NOMO-1 treated with DMSO at 0.1 percent for 48 hours (cell line): ENCODE measurements at regions not wholly inside any gene's neighbourhood (a gene's known extent, or its start where the extent isn't known, plus 50 kb on each side); places are given as distances from the start of the nearest gene placed in this dataset.
A peak's percentile ranks its signal among the peaks of the same experiment; 100 is the strongest.

Experiments
- DNase-seq: peaks from one replicate; lab custom pipeline; 2025; ENCODE audit not compliant: unreplicated experiment; lab: John Stamatoyannopoulos, UW

DNA sequence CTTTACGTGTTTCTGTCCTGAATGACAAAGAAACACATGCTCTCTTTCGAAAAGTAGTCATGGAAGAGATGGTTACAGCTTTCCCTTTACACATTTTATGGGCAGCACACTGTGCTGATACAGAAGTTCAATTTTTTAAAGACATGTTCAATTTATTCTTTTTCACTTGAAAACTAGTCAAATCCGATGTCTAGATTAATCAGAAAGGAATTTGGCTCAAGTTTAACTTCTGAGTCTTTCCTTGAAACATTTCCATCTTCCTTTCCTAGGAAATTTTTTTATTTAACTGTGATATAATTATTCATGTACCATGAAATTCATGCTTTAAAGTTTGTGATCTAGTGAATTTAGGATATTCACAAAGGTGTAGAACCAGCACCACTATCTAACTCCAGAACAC lies 360.1 kb downstream of the TNS3 start:
- DNase-seq = no peak

DNA sequence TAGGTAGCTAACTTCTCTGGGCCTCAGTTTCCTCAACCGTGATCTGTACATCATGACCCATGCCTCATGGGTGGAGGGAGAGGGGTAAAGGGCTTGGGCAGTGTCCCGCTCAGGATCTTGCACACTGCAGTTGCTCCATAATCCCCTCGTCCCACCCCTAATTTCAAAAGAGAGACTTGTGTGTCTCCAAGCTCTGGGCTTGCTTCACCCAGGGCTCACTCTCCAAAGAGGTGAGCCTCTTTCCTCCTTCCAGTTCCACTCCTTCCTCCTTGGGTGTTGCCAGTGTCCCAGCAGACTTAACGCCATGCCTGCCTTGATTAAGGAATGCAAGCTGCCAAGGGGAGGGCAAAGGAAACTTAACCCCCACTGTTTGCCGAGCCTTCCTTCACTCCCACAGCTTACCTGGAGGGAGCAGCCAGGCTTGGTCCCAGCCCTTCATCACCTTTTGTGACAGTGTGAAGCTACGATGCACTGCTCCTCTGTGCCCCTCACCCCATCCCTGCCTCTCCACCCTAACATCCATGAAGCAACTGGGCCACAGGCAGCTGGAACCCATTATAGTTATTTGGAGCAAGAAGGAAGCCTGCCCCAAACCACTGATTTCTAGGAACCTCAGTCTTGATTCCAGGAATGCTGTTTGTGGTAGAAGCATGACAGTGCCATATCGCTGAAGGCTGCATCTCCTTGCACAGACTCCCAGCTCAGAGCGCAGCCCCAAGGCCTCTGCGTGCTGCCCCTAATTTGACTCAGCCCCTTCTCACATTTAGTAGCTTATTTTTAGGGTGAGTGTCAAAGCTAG lies 363.3 kb downstream of the TNS3 start:
- no peak for DNase-seq

DNA sequence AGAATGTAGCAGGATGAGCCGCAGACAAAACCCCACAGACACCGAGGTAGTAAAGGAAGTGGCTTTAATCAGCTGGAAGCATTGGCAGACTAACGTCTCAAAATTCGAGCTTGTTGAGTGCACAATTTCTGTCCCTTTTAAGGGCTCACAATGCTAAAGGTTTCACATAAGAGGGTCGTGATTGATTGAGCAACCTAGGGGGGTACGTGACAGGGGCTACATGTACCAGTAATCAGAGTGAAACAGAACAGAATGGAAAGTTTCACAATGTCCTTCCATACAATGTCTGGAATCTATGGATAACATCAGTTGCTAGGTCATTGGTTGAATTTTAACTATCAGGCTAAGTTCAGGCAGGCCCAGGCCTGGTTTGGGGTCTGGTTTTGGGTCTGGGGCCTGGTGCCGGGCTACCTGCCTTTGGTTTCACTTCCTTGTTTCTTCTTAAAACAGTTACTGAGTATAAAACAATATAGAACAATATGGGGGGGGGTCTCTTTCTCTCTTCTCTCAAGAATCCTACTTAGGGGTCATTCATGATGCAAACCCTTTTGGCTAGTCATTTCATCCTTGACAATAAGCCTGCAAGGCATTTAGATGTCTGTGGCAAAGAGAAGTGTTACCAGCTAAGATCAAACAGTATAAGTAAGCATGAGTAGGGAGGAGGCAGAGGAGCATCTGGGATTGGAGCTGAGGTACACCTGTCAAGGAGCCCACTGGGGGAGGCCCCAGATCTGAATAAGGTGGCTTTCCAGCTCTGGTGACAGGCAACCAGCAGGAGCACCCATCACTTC lies 364.1 kb downstream of the TNS3 start:
- DNase-seq = no peak

DNA sequence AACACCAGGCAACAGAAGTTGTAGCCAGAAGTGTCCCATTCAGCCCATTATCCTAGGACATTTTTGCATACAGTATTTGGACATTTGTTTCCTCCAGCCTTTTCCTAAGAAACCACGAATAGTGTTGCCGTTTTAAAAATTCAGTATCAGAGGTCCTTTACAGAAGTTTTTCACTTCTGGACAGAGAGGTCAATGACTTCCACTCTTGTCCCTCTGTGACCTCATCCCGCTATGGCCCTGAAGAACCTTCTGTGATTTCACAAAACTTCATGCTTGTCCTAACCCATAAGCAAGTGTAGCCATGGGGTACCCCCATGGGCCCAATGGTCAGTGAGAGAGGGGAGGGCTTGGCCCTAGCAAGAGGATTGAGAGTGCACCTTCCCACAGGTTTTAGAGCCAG lies 364.8 kb downstream of the TNS3 start:
- DNase-seq = no peak

DNA sequence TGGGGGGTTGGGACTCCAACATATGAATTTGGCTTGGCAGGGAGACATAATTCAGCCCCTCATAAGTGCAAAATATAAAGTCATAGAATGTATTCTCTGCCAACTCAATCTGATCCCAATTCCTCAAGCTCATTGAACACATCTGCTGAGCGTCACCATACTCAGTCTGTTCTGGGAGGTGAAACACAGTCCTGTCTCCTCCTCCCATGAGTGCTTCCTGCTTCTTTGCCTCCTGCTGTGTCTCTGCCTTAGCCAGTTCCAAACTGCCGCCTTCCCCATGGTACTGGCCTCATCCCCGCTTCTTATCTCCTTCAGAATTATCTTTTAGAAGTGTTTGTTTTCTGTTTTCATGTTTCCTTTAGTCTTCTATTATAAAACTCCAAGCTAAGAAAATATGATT lies 365.5 kb downstream of the TNS3 start:
- no peak for DNase-seq

DNA sequence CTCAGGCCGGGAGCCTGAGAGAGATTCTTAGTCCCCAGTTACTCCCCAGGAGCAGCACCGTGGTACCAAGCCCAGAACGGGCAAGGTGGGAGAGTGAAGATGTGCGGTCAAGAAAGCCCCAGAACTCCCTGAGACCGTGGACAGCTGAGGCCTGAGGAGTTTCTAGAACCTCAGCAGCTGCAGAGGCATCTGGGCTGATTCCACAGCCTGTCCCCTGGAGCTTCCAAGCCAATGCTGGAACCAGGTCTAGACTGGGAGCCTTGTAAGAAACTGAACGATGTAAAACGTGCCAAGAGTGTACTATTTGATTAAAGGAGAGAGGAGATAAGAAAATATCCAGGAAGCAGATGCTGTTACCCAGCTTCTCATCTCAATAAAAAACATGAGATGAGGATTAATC lies 366.3 kb downstream of the TNS3 start:
- DNase-seq = no peak

DNA sequence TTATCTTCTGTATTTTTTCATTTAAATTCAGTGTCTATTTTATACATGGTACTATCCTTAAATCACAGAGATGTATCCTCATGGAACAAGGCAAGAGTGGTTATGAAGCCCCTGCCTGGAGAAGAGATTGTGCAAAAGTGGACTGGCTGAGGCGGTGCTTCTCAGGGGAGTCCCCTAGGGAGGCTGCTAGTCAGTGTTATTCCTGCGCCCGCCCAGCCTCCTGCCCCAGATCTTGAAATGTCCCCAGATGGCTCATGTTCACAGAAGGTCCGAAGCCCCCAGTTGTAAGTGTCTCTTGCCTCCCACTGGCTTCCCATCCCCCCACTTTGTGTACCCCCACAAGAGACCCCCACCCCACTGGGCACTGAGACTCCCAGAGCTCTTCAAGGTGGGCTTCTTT lies 366.9 kb downstream of the TNS3 start:
- no peak for DNase-seq

DNA sequence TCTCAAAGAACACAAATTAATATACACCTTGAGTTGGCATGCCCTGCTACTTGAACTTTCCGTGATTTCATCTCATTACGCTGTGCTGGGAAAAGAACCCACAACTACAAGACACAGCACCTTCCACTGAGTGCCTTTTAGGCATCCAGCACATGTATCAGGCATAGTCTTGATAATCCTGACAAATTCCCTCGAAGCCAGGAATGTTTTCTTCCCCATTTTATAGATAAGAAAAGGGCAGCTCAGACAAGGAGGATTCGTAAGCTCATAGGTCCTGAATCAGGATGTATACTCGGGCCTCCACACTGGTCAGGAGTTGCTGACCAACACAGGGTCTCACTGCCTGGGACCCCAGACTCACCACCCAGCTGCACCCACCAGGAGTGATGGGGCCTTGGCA lies 368.6 kb downstream of the TNS3 start:
- no peak for DNase-seq

DNA sequence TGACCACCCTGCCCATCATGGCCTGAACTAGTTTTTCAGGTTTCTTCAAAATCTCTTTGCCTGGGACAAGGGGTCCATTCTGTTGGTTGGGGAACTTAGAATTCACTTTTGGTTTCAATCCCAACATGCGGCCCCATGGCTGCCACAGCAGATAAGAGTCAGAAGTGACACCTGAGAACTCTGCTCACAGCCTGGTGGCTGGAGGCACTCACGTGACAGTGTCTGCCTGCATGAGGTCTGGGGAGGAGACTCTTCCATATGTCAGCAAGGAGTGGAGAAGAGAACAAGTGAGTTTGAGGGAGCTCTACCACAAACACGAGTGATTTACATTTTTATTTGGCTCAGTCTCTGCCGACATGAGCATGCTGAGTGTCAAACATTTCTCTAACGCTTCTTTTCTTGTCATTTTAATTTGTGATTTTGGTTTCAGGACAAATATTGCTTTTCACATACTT lies 370.4 kb downstream of the TNS3 start:
- no peak for DNase-seq

DNA sequence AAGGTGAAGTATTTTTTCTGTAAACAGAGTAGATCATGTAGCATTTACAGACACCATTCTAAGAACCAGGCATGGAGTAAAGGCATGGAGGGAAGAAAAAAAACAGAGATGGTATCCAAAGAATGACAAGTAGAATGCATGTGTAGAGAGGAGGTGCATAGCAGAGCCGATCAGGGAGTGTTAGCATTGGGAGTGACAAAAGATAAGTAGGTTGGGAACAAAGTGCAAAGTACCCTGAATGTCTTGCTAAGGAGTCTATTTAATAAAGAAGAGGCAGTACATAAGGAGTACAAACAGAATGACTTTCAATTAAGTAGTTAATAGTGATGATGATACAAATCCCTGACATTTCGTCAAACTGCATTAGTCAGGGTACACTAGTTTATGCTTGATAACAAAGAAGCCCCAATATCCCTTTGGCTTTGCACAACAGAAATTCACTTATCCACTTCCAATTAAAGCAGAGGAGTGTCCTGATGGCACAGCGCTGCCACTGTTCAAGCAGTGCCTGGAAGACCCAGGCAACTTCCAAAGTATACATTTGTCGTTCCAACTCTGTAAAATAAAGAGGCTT lies 371.5 kb downstream of the TNS3 start:
- no peak for DNase-seq

DNA sequence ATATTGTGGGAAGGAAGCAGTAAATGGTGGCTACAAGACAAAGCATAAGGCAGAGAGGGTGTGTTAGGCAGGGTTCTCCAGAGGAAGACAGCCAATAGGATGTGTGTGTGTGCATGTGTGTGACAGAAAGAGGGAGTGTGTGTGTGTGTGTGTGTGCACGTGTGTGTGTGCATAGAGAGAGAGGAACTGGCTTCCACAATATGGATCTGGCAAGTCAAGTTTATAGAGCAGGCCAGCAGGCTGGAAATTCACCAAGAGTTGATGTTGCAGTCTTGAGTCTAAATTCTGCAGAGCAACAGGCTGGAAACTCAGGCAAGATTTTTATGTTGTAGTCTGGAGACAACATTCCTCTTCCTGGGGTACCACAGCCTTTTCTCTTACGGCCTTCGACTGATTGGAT lies 374.0 kb downstream of the TNS3 start:
- no peak for DNase-seq

DNA sequence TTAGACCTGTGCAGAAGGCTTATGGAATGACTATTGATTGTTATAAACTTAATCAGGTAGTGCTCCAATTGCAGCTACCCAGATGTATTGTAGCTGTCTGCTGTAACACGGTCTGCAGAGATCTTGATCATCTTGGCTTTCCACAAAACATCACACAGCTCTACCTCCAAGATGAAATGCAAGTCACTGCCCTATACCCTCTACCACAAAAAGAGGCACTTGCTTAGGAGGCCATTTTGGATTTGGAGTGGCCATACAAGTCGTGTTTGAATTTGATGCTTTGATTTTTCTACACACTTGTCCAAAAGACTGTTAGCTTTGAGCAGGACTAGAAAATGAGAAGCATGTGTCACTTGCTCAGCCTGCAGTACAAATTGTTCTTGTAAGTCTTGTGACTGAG lies 377.2 kb downstream of the TNS3 start:
- DNase-seq = no peak

DNA sequence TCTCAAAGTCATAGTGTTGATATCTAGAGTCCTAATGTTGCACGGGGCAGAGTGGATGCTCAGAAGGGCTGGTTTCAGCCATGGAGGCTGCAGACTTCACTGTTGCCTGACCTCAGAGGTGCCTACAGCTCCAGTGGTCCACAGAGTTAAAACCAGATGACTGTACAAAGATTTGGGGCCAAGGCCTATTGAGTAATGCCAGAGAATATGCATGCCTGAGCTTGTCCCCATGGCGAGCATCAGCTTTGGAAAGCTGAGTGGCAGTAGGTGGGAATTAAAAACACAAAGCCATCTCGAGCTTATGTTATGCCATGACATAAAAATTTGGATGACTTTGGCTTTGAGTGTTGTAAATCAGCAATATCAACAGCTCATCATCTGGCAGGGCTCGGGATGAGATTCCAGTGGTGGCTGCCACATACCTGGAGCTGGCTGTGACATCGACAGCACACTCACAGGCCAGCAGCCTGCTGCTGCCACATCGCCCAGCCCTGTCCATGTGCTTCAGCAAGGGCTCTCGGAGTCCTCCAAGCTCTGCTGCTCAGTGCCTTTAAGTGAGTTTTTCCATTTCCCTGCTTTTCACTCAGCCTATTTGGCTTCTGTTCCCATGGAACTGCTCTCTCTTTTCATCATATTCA lies 379.6 kb downstream of the TNS3 start:
- no peak for DNase-seq

DNA sequence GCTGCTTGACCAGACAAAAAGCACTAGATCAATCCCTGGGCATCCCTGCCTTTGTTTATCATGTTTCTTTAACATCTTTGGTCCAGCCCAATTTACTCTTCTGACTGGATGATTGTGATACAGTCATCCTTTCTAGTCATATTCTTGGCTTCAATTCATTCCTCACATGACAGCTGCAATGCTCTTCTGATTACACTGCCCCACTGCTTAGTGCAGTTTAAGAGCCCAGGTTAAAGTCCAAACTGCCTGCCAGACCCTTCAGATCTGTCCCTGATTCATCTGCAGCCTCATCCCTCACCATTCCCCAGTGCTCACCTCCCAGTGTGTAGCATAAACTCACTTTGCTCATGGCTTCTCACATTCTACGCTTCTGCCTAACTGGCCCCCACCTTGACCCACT lies 383.8 kb downstream of the TNS3 start:
- no peak for DNase-seq

DNA sequence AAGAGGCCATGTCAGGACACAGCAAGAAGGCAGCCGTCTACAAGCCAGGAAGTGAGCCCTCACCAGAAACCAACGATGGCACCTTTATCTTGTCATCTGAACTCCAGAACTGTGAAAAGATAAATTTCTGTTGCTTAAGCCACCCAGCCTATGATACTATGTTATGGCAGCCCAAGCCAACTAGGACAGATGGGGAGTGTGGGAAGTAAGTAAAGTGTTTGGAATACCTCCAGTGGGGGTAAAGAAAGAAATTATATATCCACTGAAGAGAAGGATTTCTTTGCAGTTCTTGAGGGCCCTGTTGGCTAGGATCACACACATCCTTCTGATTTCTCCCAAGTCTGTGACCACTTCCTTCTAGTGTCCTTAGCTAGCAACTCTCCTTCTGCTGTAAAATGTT lies 384.4 kb downstream of the TNS3 start:
- no peak for DNase-seq

DNA sequence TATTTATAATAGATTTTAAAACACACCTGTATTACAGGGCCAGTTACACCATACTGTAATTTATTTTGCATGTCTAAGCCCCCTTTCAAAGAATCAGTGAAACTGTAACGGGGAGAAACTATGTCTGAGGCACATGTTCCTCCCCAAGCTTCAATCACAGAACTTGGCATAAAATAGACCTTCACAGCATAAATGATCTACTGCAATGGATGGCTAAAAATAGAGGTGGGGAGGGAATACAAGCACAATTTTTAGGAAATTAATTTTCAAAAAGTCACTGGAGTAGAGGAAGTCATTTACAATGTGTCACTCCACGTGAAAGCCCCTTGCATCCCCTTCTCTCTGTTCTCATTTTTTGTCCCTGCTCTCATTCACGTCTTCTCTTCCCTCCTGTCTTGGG lies 385.2 kb downstream of the TNS3 start:
- DNase-seq = no peak

DNA sequence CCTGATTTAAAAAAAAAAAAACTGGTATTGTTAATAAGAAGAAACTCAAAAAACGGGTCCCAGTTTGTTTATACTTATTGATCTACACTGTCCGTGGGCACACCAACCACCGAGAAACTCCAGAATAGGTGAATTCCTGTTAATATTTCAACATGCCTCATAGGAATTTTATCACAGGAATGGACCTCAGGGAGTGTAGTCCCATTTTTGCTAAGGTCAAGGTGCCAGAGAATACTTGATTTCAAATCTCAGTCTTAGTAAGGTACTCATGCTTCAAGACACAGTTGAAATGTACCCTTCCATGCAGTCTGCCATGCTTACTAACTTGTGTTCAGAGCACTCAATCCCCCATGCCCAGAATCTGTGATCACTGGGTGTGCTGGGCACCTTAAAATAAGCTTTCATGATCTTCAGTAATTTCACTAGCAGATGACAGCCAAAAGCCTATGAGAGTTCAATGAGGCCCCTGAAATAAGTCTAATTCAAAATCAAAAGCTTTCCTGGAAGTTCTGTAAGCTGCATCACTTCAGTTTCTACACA lies 385.7 kb downstream of the TNS3 start:
- no peak for DNase-seq

DNA sequence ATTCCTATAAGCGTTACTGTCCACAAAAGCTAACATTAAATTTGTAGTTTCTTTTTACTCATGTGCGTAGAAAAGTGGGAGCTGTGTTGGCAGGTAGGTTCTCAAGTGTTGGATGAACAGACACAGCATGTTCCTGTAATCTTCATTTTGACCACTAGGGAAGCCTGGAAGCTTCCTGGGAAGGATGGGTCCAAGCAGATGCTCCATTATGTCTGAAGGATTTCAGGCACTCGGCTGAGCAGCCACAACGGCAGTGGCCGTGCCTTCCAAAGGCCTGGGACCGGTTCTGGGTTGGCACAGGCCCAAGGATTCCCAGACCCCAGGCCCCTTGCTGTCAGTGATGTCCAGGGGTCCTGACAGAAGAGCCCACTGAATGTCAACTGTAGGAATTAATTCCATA lies 386.3 kb downstream of the TNS3 start:
- no peak for DNase-seq

DNA sequence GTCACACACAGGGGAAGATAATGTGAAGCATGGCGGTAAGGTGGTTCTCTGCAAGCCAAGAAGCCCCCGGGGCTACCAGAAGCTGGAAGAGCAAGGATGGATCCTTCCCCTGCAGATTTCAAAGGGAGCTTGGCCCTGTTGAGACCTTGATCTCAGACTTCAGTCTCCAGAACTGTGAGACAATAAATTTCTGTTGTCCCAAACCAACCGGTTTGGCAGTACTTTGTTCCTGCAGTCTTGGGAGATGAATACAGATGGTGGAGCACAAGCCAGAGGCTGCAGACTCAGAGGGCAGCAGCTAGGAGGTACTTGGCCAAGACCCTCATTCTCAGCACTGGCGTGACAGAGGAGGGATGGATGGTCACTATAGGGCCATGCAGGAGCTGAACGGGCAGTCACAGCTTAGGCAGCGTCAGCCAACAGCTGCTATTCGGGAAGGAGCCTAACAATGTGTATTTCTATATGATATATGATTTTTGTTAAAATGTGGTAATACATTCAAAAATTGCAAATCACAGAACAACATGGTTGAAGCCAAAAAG lies 387.3 kb downstream of the TNS3 start:
- DNase-seq = no peak

DNA sequence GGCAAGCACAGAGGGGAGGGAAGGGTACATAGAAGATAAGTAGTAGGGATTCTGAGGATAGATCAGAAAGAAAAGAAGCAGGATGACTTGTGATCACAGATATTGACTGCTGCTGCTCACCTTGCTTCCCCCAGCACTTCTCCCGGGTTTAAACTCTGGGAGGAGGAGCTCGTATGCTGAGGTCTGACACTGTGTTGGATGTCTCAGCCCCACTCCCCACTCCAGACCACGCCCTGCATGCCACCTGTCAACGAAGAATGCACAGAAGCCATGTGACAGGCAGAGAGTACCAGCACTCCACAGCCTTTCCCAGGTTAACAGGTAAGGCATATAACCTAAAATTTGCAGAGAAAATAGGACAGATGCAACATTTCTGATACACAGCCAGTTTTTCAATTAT lies 388.9 kb downstream of the TNS3 start:
- DNase-seq = no peak

DNA sequence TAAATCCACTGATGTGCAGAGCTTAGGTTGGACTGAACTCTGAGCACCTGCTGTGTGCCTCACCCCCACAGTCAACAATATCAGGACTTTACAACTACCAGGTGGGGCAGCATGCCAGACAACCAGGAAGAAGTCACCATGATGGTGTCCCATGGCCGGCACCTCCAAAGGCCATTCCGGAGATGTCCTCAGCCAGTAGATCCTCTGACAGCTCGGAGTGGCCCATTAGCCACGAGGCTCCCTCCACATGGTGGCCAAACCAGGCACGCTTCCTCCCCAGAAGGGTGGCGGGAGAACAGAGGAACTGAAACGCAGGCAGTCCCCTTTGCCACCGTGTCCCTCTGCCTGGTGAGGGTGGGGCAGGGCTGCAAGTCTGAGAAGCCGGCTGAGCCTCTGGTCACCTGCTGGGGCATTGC lies 390.0 kb downstream of the TNS3 start:
- peak; percentile 53 for DNase-seq
